Right atrium auricular region (tissue), 2 donors: ENCODE measurements at regions not wholly inside any gene's neighbourhood (a gene's known extent, or its start where the extent isn't known, plus 50 kb on each side); places are given as distances from the start of the nearest gene placed in this dataset.

ENCODE experiments used
- DNase-seq: peaks from one replicate; pipeline ENCODE4 v3.0.0-alpha.2; 2019; ENCODE audit warnings: low spot score
- H3K27ac ChIP-seq, 2 donors: fragments of 200-600 bp; sonication (generic); 1 replicate in 1 of 2; 2 replicates in 1 of 2; pipeline ENCODE4 v1.5.1; 2016 to 2019
- H3K27me3 ChIP-seq, 2 donors: fragments of 200-600 bp; sonication (generic); one replicate each; pipeline versions ENCODE4 v1.5.1 to v1.6.0; 2017 to 2019
- H3K36me3 ChIP-seq: fragments of 200-600 bp; sonication (generic); one replicate; pipeline ENCODE4 v1.5.1; 2016
- H3K4me1 ChIP-seq, 2 donors: fragments of 200-600 bp; sonication (generic); one replicate each; pipeline versions ENCODE4 v1.5.1 to v1.6.0; 2017 to 2019
- H3K4me3 ChIP-seq, 2 donors: fragments of 200-600 bp; sonication (generic); 1 replicate in 1 of 2; 2 replicates in 1 of 2; pipeline ENCODE4 v1.5.1; 2017 to 2019; ENCODE audit warnings: mild to moderate bottlenecking in 1 of 2, moderate library complexity in 1 of 2
- H3K9me3 ChIP-seq, 2 donors: fragments of 200-600 bp; sonication (generic); one replicate each; pipeline ENCODE4 v1.5.1; 2019
- CTCF ChIP-seq, 2 donors: fragments of 200-600 bp; sonication (generic); IDR thresholded peaks; one replicate each; pipeline ENCODE4 v1.5.1; 2019; ENCODE audit warnings: antibody characterized with exemption in 2 of 2

- H3K27ac ChIP-seq: no peak overlapping the region
- H3K4me3 ChIP-seq: no peak overlapping the region
- no peaks in the 10 kb centered on the region for H3K4me1 ChIP-seq
- DNase-seq: no peak
- no peaks in the 10 kb centered on the region for H3K36me3 ChIP-seq
- no peaks in the 10 kb centered on the region for H3K27me3 ChIP-seq
- no peaks in the 10 kb centered on the region for H3K9me3 ChIP-seq
- TF ChIP-seq CTCF (IDR thresholded peaks at IDR 0.05): no peak
These were observed 267.5 kb upstream of the SP4 start for GRCh38 chr7:21160401-21160800.

GRCh38 chr7:21167942-21168341, 259.9 kb upstream of the SP4 start:
- Histone ChIP-seq H3K36me3 (no peaks in the 10 kb centered on the region), H3K4me1 (no peaks in the 10 kb centered on the region), H3K4me3 (no peak overlapping the region), H3K27ac (no peak overlapping the region), H3K9me3 (no peaks in the 10 kb centered on the region), H3K27me3 (peaks cover 0 to 5% of the 10 kb centered on the region in 2 donors)
- DNase-seq: no peak
- TF ChIP-seq CTCF (IDR thresholded peaks at IDR 0.05): no peak

- TF ChIP-seq CTCF (IDR thresholded peaks at IDR 0.05): no peak
- Histone ChIP-seq H3K27ac (no peak overlapping the region), H3K4me1 (no peaks in the 10 kb centered on the region), H3K4me3 (no peak overlapping the region), H3K36me3 (no peaks in the 10 kb centered on the region), H3K27me3 (peaks cover 0 to 5% of the 10 kb centered on the region in 2 donors), H3K9me3 (no peaks in the 10 kb centered on the region)
- no peak for DNase-seq
These were observed 258.0 kb upstream of the SP4 start for GRCh38 chr7:21169667-21170580.

- no peaks in the 10 kb centered on the region for H3K4me1 ChIP-seq
- H3K36me3 ChIP-seq: no peaks in the 10 kb centered on the region
- no peaks in the 10 kb centered on the region for H3K9me3 ChIP-seq
- TF ChIP-seq CTCF (IDR thresholded peaks at IDR 0.05): no peak
- no peak overlapping the region for H3K4me3 ChIP-seq
- H3K27me3 ChIP-seq: peaks cover 0 to 5% of the 10 kb centered on the region in 2 donors
- H3K27ac ChIP-seq: no peak overlapping the region
- DNase-seq: no peak
These were observed 255.1 kb upstream of the SP4 start for GRCh38 chr7:21172800-21173199.

GRCh38 chr7:21173436-21173835, 254.4 kb upstream of the SP4 start:
- no peaks in the 10 kb centered on the region for H3K36me3 ChIP-seq
- H3K4me1 ChIP-seq: no peaks in the 10 kb centered on the region
- DNase-seq: no peak
- no peak for TF ChIP-seq CTCF (IDR thresholded peaks at IDR 0.05)
- no peaks in the 10 kb centered on the region for H3K9me3 ChIP-seq
- no peak overlapping the region for H3K4me3 ChIP-seq
- peaks cover 0 to 5% of the 10 kb centered on the region in 2 donors for H3K27me3 ChIP-seq
- H3K27ac ChIP-seq: no peak overlapping the region
